ENCODE measurements at regions not wholly inside any gene's neighbourhood (a gene's known extent, or its start where the extent isn't known, plus 50 kb on each side); places are given as distances from the start of the nearest gene placed in this dataset.

GRCh38 chr11:109796253-109796652 is 296.9 kb upstream of the ZC3H12C start:
- Histone ChIP-seq H3K9ac (ENCODE audit: control insufficient read depth, insufficient read depth, low read length) (no peak overlapping the region), H4K20me1 (ENCODE audit: control insufficient read depth, insufficient read depth) (no peaks in the 10 kb centered on the region), H3K4me2 (ENCODE audit: control insufficient read depth, insufficient read depth) (no peak overlapping the region), H3K36me3 (ENCODE audit: control insufficient read depth in 2 of 2, insufficient read depth in 2 of 2, low read length in 1 of 2) (no peaks in the 10 kb centered on the region), H3K4me1 (ENCODE audit: control insufficient read depth, insufficient read depth, low read length) (no peaks in the 10 kb centered on the region), H2AFZ (ENCODE audit: control insufficient read depth, low read depth, low read length) (no peak overlapping the region), H3K4me3 (no peak overlapping the region), H3K9me3 (replicated peaks; ENCODE audit: control insufficient read depth, insufficient read depth, low read length) (no peaks in the 10 kb centered on the region), H3K79me2 (ENCODE audit: control insufficient read depth, insufficient read depth, low read length) (no peaks in the 10 kb centered on the region), H3K27ac (ENCODE audit: control insufficient read depth, insufficient read depth) (no peak overlapping the region), H3K27me3 (replicated peaks in 1 of 2; ENCODE audit: control insufficient read depth in 2 of 2, insufficient read depth in 2 of 2, low read length in 1 of 2) (no peaks in the 10 kb centered on the region)
- no TSS peak for BruUV-seq (replicated peaks)
- ChIA-PET POLR2A (no interaction called here), CTCF (no interaction called here), RAD21 (ENCODE audit: unreplicated experiment) (no interaction called here), SMC1A (ENCODE audit: uncharacterized antibody, unreplicated experiment) (interaction anchor here (1.3 kb wide), 1 partner anchor 13 kb away, joined by 4 read pairs; no protein-coding TSS in a partner anchor)
- FAIRE-seq: no peak
- no peak for TF ChIP-seq IRF5 (IDR thresholded peaks at IDR 0.05; ENCODE audit: borderline replicate concordance)
- no peak for TF ChIP-seq FOXK2 (IDR thresholded peaks at IDR 0.05)
- no peak for TF ChIP-seq MYC (IDR thresholded peaks at IDR 0.05; ENCODE audit: insufficient read depth, insufficient read length, insufficient replicate concordance, low read length, severe bottlenecking)
- TF ChIP-seq, protein P1, sequence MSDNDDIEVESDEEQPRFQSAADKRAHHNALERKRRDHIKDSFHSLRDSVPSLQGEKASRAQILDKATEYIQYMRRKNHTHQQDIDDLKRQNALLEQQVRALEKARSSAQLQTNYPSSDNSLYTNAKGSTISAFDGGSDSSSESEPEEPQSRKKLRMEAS (IDR thresholded peaks at IDR 0.05; ENCODE audit: low read depth, low read length): no peak
- no peak for TF ChIP-seq HSF1 (IDR thresholded peaks at IDR 0.05; ENCODE audit: low read depth, low read length)
- TF ChIP-seq CTCF (IDR thresholded peaks at IDR 0.05 in 2 of 3, conservative IDR thresholded peaks at IDR 0.05 in 1 of 3; ENCODE audit: control insufficient read depth in 2 of 3, extremely low read depth in 1 of 3, insufficient read depth in 1 of 3, low read depth in 3 of 3, low read length in 3 of 3): no peak
- TF ChIP-seq KDM1A (IDR thresholded peaks at IDR 0.05; ENCODE audit: borderline replicate concordance): no peak
- no peak for TF ChIP-seq BACH1 (IDR thresholded peaks at IDR 0.05; ENCODE audit: borderline replicate concordance)
- WGBS (ENCODE audit: insufficient coverage, insufficient replicate concordance, low lambda C conversion rate, missing lambda C conversion rate): 0% methylated on average over 2 of the region's 2 CpGs
- intact Hi-C loops (cut with micrococcal nuclease; ENCODE audit: unreplicated experiment): no loop called here
- no peak for ATAC-seq
- in situ Hi-C loops (cut with MboI): no loop called here
- DNase-seq (ENCODE audit: low read depth, low spot score): no peak
